SK-N-SH (cell line): ENCODE measurements at regions not wholly inside any gene's neighbourhood (a gene's known extent, or its start where the extent isn't known, plus 50 kb on each side); places are given as distances from the start of the nearest gene placed in this dataset.

Source experiments
- CTCF ChIA-PET: fragments of 300-600, 350-600 bp; formaldehyde crosslinking; extraction: SDS; loops from one replicate; lab custom pipeline; 2021; lab: Yijun Ruan, JAX
- POLR2A ChIA-PET: fragments of 350-600 bp; sonication (Branson Sonifier 250); formaldehyde crosslinking; extraction: SDS; loops from one replicate; lab custom pipeline; 2020; ENCODE audit warnings: antibody characterized with exemption, inconsistent platforms; lab: Yijun Ruan, JAX
- DNase-seq: peaks from one replicate; pipeline ENCODE4 v3.0.0; 2012
- H2AFZ ChIP-seq: fragments of 200-600 bp; sonication (generic); 2 replicates; pipeline ENCODE4 v1.8.1; 2016; ENCODE audit warnings: antibody characterized with exemption, mild to moderate bottlenecking, low read depth
- H3F3A ChIP-seq: fragments of 200-600 bp; sonication (generic); replicated peaks from 2 replicates; pipeline ENCODE3; 2016; ENCODE audit warnings: antibody characterized with exemption, mild to moderate bottlenecking; ENCODE audit not compliant: insufficient read depth
- H3K27ac ChIP-seq, 2 experiments: fragments of 200-500 bp in 1 of 2; fragments of 200-600 bp in 1 of 2; sonication (Bioruptor generic) in 1 of 2; sonication (generic), shearing (Covaris generic) in 1 of 2; 2 replicates each; pipeline versions ENCODE4 v1.5.1 to v1.6.1; 2014 to 2016; ENCODE audit warnings: low read depth in 2 of 2, inconsistent platforms in 1 of 2, low read length in 1 of 2, mild to moderate bottlenecking in 1 of 2, mixed read lengths in 1 of 2
- H3K27me3 ChIP-seq: fragments of 200-600 bp; sonication (generic), shearing (Covaris generic); 2 replicates; pipeline ENCODE4 v1.6.1; 2016; ENCODE audit warnings: mixed run types; ENCODE audit not compliant: insufficient read depth
- H3K36me3 ChIP-seq, 2 experiments: fragments of 200-500 bp in 1 of 2; fragments of 200-600 bp in 1 of 2; sonication (Bioruptor generic) in 1 of 2; sonication (generic) in 1 of 2; replicated peaks in 1 of 2; 2 replicates each; pipeline versions ENCODE3 to v1.5.1; 2014 to 2016; ENCODE audit warnings: low read length in 1 of 2, mild to moderate bottlenecking in 1 of 2; ENCODE audit not compliant: insufficient read depth in 2 of 2, control insufficient read depth in 1 of 2
- H3K4me1 ChIP-seq, 2 experiments: fragments of 200-500 bp in 1 of 2; fragments of 200-600 bp in 1 of 2; sonication (Bioruptor generic) in 1 of 2; sonication (generic), shearing (Covaris generic) in 1 of 2; 2 replicates each; pipeline versions ENCODE4 v1.5.1 to v1.6.1; 2014 to 2016; ENCODE audit warnings: low read depth in 1 of 2, low read length in 1 of 2, mixed run types in 1 of 2; ENCODE audit not compliant: insufficient read depth in 2 of 2, control insufficient read depth in 1 of 2
- H3K4me2 ChIP-seq: fragments of 200-600 bp; sonication (generic), shearing (Covaris generic); 2 replicates; pipeline ENCODE4 v1.6.1; 2017; ENCODE audit warnings: mixed run types
- H3K4me3 ChIP-seq, 2 experiments: fragments of 200-500 bp in 1 of 2; fragments of 200-600 bp in 1 of 2; sonication (Bioruptor generic) in 1 of 2; sonication (generic), shearing (Covaris generic) in 1 of 2; 2 replicates each; pipeline versions ENCODE4 v1.5.1 to v1.8.1; 2014 to 2016; ENCODE audit warnings: low read depth in 2 of 2, inconsistent platforms in 1 of 2, low read length in 1 of 2, mild to moderate bottlenecking in 1 of 2, mixed read lengths in 1 of 2, moderate library complexity in 1 of 2
- H3K79me2 ChIP-seq: fragments of 200-600 bp; sonication (generic); 2 replicates; pipeline ENCODE4 v1.8.1; 2017; ENCODE audit warnings: mild to moderate bottlenecking; ENCODE audit not compliant: insufficient read depth
- H3K9ac ChIP-seq: fragments of 200-600 bp; sonication (generic); 2 replicates; pipeline ENCODE4 v1.6.1; 2017; ENCODE audit warnings: mixed run types
- H3K9me2 ChIP-seq: fragments of 200-600 bp; sonication (generic); 2 replicates; pipeline ENCODE4 v1.6.1; 2017; ENCODE audit warnings: mixed run types
- H3K9me3 ChIP-seq: fragments of 200-600 bp; sonication (generic); 2 replicates; pipeline ENCODE4 v1.6.1; 2017; ENCODE audit warnings: mixed run types, mild to moderate bottlenecking, moderate library complexity
- H4K20me1 ChIP-seq: fragments of 200-600 bp; sonication (generic); 2 replicates; pipeline ENCODE4 v1.6.1; 2017; ENCODE audit warnings: mild to moderate bottlenecking, mixed run types; ENCODE audit not compliant: insufficient read depth
- CHD2 ChIP-seq: fragments of 150-350 bp; IDR thresholded peaks from 2 replicates; pipeline ENCODE4 v1.6.1; 2018; ENCODE audit warnings: low read length; ENCODE audit not compliant: partially characterized antibody
- EP300 ChIP-seq, 2 experiments: IDR thresholded peaks; 2 replicates each; pipeline versions ENCODE4 v1.4.0 to v1.6.1; 2012; ENCODE audit warnings: borderline replicate concordance in 1 of 2, low read depth in 1 of 2, low read length in 1 of 2
- FOSL2 ChIP-seq: IDR thresholded peaks from 2 replicates; pipeline ENCODE4 v1.4.0; 2012; ENCODE audit warnings: low read depth, mild to moderate bottlenecking, moderate library complexity, borderline replicate concordance
- FOXJ3 ChIP-seq: sonication (generic); formaldehyde crosslinking; IDR thresholded peaks from 2 replicates; pipeline ENCODE4 v1.5.1; 2020; ENCODE audit warnings: mild to moderate bottlenecking, missing genetic modification reagents
- GABPA ChIP-seq: IDR thresholded peaks from 2 replicates; pipeline ENCODE4 v1.4.0; 2012; ENCODE audit warnings: low read depth, mild to moderate bottlenecking
- JUND ChIP-seq: IDR thresholded peaks from 2 replicates; pipeline ENCODE4 v1.4.0; 2012
- NRF1 ChIP-seq: IDR thresholded peaks from 2 replicates; pipeline ENCODE4 v1.6.1; 2012; ENCODE audit warnings: low read depth, mild to moderate bottlenecking, low read length
- RCOR1 ChIP-seq: fragments of 150-350 bp; IDR thresholded peaks from 2 replicates; pipeline ENCODE4 v1.6.1; 2017; ENCODE audit warnings: antibody characterized with exemption, low read length
- RFX5 ChIP-seq: IDR thresholded peaks from 2 replicates; pipeline ENCODE4 v1.6.1; 2012; ENCODE audit warnings: mild to moderate bottlenecking, improper control_type of control experiment, low read length
- RXRA ChIP-seq: IDR thresholded peaks from 2 replicates; pipeline ENCODE4 v1.4.0; 2012; ENCODE audit warnings: low read depth, mild to moderate bottlenecking, borderline replicate concordance
- SIN3A ChIP-seq: IDR thresholded peaks from 2 replicates; pipeline ENCODE4 v1.6.1; 2012; ENCODE audit warnings: low read depth, mild to moderate bottlenecking, low read length, moderate library complexity, borderline replicate concordance
- SMC3 ChIP-seq: IDR thresholded peaks from 2 replicates; pipeline ENCODE4 v1.6.1; 2012; ENCODE audit warnings: low read depth, low read length, improper control_type of control experiment
- TCF12 ChIP-seq: IDR thresholded peaks from 2 replicates; pipeline ENCODE4 v1.4.0; 2012
- TEAD4 ChIP-seq: IDR thresholded peaks from 2 replicates; pipeline ENCODE4 v1.4.0; 2012; ENCODE audit warnings: mild to moderate bottlenecking, borderline replicate concordance; ENCODE audit not compliant: insufficient read depth
- WGBS: methylation state at CpG from one replicate; pipeline ENCODE4 v1.1.6; 2017; ENCODE audit warnings: low lambda C conversion rate; 5-methylcytosine and 5-hydroxymethylcytosine counted together
- TF ChIP-seq, protein P1 (sequence below): fragments of 200-600 bp; sonication (generic); IDR thresholded peaks from 2 replicates; pipeline ENCODE4 v1.6.1; 2017; ENCODE audit warnings: antibody characterized with exemption, mild to moderate bottlenecking, moderate library complexity
- TF ChIP-seq, protein P2 (sequence below): IDR thresholded peaks from 2 replicates; pipeline ENCODE4 v1.4.0; 2012; ENCODE audit warnings: low read depth, borderline replicate concordance
- TF ChIP-seq, protein P3 (sequence below): IDR thresholded peaks from 2 replicates; pipeline ENCODE4 v1.4.0; 2012; ENCODE audit warnings: low read depth
- TF ChIP-seq, protein P4 (sequence below): IDR thresholded peaks from 2 replicates; pipeline ENCODE4; 2012

DNA sequence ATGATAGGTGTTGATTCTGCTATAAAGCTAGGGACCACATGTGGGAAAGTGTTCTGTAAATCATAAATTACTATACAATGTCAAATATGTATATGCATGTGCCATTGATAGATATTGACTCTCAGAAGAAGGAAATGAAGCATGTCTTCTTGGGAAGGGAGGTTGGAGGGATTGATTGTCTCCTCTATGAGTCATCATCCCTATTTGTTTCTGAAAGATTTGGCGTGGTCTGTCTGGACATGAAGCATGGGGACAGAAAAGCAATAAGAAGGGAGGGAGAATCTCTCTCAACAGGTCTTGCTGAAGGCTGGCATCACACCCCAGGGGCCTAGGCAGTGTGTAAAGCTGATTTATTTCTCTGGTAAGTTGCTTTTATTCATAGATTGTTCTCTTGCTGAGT lies 98.0 kb upstream of the KCNJ6 start:
- no peaks in the 10 kb centered on the region for H4K20me1 ChIP-seq

DNA sequence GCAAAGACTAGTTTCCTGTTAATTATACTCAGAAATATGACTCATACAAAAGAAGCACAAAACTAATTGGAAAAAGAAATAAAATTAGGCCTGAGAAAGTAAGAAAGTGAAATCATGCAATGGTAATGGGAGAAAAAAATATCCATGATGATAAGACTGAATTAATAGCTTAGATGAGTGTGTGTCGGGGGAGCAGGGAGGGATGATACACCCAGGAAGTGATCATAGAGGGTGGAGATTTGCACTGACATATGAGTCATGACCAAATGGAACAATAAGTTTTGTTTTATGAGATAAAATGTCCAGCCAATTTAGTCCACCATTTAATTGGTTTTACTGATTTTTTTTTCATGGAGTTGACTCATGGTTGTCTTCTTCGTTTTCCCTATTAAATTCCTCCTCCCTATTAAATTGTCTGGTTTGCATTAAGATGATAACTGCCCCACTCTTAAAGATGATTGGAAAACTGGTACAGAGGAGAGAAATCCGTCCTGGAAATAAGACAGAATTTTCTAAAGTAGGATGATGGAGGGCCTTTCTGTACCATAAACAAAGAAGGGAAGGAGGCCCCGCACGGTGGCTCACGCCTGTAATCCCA lies 111.7 kb upstream of the KCNJ6 start:
- Histone ChIP-seq H3K79me2 (no peaks in the 10 kb centered on the region), H3K9me2 (no peaks in the 10 kb centered on the region), H3K27ac (no peak overlapping the region), H3F3A (no peaks in the 10 kb centered on the region), H3K9ac (no peak overlapping the region), H2AFZ (no peak overlapping the region), H3K4me3 (no peak overlapping the region), H3K9me3 (no peaks in the 10 kb centered on the region), H3K27me3 (no peaks in the 10 kb centered on the region), H3K4me2 (no peak overlapping the region), H3K4me1 (no peaks in the 10 kb centered on the region), H3K36me3 (no peaks in the 10 kb centered on the region), H4K20me1 (no peaks in the 10 kb centered on the region)
- DNase-seq, result no peak
- 22% methylated on average over 5 of the region's 6 CpGs for WGBS
- ChIA-PET CTCF (no interaction called here), POLR2A (no interaction called here)
- TF ChIP-seq, protein P1, sequence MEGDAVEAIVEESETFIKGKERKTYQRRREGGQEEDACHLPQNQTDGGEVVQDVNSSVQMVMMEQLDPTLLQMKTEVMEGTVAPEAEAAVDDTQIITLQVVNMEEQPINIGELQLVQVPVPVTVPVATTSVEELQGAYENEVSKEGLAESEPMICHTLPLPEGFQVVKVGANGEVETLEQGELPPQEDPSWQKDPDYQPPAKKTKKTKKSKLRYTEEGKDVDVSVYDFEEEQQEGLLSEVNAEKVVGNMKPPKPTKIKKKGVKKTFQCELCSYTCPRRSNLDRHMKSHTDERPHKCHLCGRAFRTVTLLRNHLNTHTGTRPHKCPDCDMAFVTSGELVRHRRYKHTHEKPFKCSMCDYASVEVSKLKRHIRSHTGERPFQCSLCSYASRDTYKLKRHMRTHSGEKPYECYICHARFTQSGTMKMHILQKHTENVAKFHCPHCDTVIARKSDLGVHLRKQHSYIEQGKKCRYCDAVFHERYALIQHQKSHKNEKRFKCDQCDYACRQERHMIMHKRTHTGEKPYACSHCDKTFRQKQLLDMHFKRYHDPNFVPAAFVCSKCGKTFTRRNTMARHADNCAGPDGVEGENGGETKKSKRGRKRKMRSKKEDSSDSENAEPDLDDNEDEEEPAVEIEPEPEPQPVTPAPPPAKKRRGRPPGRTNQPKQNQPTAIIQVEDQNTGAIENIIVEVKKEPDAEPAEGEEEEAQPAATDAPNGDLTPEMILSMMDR, result no peak
- TF ChIP-seq FOXJ3 (no peak), RXRA (no peak), CHD2 (no peak), JUND (no peak), TCF12 (no peak), TEAD4 (no peak), EP300 (IDR thresholded peaks at IDR 0.05; ENCODE audit: borderline replicate concordance in 1 of 2, low read depth in 1 of 2, low read length in 1 of 2) (no peak), RCOR1 (no peak), GABPA (no peak), FOSL2 (no peak), RFX5 (no peak)
- TF ChIP-seq, protein P2, sequence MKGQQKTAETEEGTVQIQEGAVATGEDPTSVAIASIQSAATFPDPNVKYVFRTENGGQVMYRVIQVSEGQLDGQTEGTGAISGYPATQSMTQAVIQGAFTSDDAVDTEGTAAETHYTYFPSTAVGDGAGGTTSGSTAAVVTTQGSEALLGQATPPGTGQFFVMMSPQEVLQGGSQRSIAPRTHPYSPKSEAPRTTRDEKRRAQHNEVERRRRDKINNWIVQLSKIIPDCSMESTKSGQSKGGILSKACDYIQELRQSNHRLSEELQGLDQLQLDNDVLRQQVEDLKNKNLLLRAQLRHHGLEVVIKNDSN, result no peak

More for the DNA sequence above, 98.0 kb upstream of the KCNJ6 start:
- Histone ChIP-seq H3K4me2 (no peak overlapping the region), H3K27ac (no peak overlapping the region), H3K9me2 (no peaks in the 10 kb centered on the region), H2AFZ (no peak overlapping the region), H3K4me3 (no peak overlapping the region), H3K79me2 (no peaks in the 10 kb centered on the region), H3F3A (no peaks in the 10 kb centered on the region), H3K4me1 (no peaks in the 10 kb centered on the region), H3K36me3 (no peaks in the 10 kb centered on the region), H3K9ac (no peak overlapping the region), H3K9me3 (no peaks in the 10 kb centered on the region), H3K27me3 (no peaks in the 10 kb centered on the region)
- 0% methylated on average over 1 of the region's 1 CpG for WGBS
- TF ChIP-seq, protein P3, sequence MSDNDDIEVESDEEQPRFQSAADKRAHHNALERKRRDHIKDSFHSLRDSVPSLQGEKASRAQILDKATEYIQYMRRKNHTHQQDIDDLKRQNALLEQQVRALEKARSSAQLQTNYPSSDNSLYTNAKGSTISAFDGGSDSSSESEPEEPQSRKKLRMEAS, result no peak
- TF ChIP-seq, protein P4, sequence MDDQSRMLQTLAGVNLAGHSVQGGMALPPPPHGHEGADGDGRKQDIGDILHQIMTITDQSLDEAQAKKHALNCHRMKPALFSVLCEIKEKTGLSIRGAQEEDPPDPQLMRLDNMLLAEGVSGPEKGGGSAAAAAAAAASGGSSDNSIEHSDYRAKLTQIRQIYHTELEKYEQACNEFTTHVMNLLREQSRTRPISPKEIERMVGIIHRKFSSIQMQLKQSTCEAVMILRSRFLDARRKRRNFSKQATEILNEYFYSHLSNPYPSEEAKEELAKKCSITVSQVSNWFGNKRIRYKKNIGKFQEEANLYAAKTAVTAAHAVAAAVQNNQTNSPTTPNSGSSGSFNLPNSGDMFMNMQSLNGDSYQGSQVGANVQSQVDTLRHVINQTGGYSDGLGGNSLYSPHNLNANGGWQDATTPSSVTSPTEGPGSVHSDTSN, result no peak
- no peak for TF ChIP-seq SMC3
- no peak for TF ChIP-seq NRF1
- TF ChIP-seq SIN3A, result no peak
- TF ChIP-seq RCOR1, result no peak
- ChIA-PET CTCF (no interaction called here), POLR2A (no interaction called here)
- DNase-seq, result no peak
